ENCODE measurements at regions not wholly inside any gene's neighbourhood (a gene's known extent, or its start where the extent isn't known, plus 50 kb on each side); places are given as distances from the start of the nearest gene placed in this dataset.

DNA sequence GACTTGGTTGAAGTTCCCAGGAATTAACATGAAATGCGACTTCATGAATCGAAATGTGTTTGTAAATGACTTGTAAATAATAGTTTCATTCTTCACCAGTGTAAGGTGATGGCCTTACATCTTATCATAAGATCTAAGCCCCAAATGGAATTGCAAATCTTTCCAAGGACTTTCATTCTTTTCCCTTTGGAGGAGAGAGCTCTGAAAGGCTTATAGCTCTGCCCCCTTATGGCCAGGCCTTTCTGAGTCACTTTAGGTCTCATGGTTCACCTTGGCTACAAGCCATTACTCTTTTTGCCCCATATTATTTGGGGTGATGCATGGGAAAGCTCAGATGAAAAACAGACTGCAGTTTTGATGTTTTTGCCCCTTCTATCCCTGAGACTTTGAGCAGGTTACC lies 209.1 kb upstream of the BMP2 start:
- H3K9ac ChIP-seq (ENCODE audit: extremely low read depth, insufficient read length, low read length), result no peak overlapping the region
- TF ChIP-seq, protein P1, sequence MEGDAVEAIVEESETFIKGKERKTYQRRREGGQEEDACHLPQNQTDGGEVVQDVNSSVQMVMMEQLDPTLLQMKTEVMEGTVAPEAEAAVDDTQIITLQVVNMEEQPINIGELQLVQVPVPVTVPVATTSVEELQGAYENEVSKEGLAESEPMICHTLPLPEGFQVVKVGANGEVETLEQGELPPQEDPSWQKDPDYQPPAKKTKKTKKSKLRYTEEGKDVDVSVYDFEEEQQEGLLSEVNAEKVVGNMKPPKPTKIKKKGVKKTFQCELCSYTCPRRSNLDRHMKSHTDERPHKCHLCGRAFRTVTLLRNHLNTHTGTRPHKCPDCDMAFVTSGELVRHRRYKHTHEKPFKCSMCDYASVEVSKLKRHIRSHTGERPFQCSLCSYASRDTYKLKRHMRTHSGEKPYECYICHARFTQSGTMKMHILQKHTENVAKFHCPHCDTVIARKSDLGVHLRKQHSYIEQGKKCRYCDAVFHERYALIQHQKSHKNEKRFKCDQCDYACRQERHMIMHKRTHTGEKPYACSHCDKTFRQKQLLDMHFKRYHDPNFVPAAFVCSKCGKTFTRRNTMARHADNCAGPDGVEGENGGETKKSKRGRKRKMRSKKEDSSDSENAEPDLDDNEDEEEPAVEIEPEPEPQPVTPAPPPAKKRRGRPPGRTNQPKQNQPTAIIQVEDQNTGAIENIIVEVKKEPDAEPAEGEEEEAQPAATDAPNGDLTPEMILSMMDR (conservative IDR thresholded peaks at IDR 0.05), result peak; percentile 58
- Mint-ChIP-seq H3K4me1 (no peaks in the 10 kb centered on the region; a peak in 1 of 4 replicates), H3K9me3 (no peaks in the 10 kb centered on the region), H3K27ac (no peak overlapping the region), H3K27me3 (ENCODE audit: low read depth) (no peaks in the 10 kb centered on the region), H3K4me3 (no peak overlapping the region), H3K36me3 (ENCODE audit: insufficient read depth in 1 of 3, low read depth in 3 of 3) (no peaks in the 10 kb centered on the region)
- no peak overlapping the region for H3K18ac ChIP-seq (ENCODE audit: insufficient read length, low read depth, low read length)
- H3K4me1 ChIP-seq (ENCODE audit: insufficient read depth, low read length), result no peaks in the 10 kb centered on the region
- H2BK5ac ChIP-seq (ENCODE audit: insufficient read length, low read length), result no peak overlapping the region
- no peak overlapping the region for H4K8ac ChIP-seq (replicated peaks; ENCODE audit: insufficient read length, low read depth, low read length)
- H3K27me3 ChIP-seq (ENCODE audit: insufficient read depth, low read length), result no peaks in the 10 kb centered on the region
- no peak overlapping the region for H2BK20ac ChIP-seq (ENCODE audit: low read depth, low read length, poor library complexity, severe bottlenecking)
- H2BK120ac ChIP-seq (ENCODE audit: low read depth, low read length, poor library complexity, severe bottlenecking), result no peak overlapping the region
- no peak overlapping the region for H2AFZ ChIP-seq (ENCODE audit: low read length)
- H4K91ac ChIP-seq (ENCODE audit: insufficient read length, low read depth, low read length), result no peak overlapping the region
- H4K20me1 ChIP-seq (ENCODE audit: control insufficient read depth, insufficient read depth, insufficient read length), result no peaks in the 10 kb centered on the region
- H3K4ac ChIP-seq (ENCODE audit: low read depth, low read length), result no peak overlapping the region
- H3K79me2 ChIP-seq (ENCODE audit: insufficient read depth, low read length), result no peaks in the 10 kb centered on the region
- H3K4me2 ChIP-seq (ENCODE audit: insufficient read depth, insufficient read length, low read length), result no peak overlapping the region
- H3K27ac ChIP-seq (ENCODE audit: insufficient read length, low read depth, low read length), result no peak overlapping the region
- no peak overlapping the region for H4K5ac ChIP-seq (ENCODE audit: insufficient read length, low read depth, low read length)
- no peak overlapping the region for H3K56ac ChIP-seq (ENCODE audit: insufficient read length, low read depth, low read length)
- H2BK12ac ChIP-seq (ENCODE audit: insufficient read length, low read depth, low read length), result no peak overlapping the region
- DNase-seq, result no peak
- WGBS (ENCODE audit: extremely low coverage, insufficient read length, low lambda C conversion rate), result no CpG with 5 or more reads among the region's 2 CpGs
- no peak overlapping the region for H2BK15ac ChIP-seq (ENCODE audit: low read depth, low read length)
- H3K79me1 ChIP-seq (ENCODE audit: insufficient read depth, low read depth, low read length, poor library complexity, severe bottlenecking), result no peaks in the 10 kb centered on the region
- H3K23me2 ChIP-seq (ENCODE audit: insufficient read length, low read depth, low read length, poor library complexity, severe bottlenecking), result no peaks in the 10 kb centered on the region
- no peak overlapping the region for H2AK5ac ChIP-seq (ENCODE audit: insufficient read length, low read length)
- no peaks in the 10 kb centered on the region for H3K9me3 ChIP-seq (ENCODE audit: control insufficient read depth, low read depth, low read length)
- no peak overlapping the region for H3T11ph ChIP-seq (ENCODE audit: low read length)
- H3K14ac ChIP-seq (ENCODE audit: insufficient read depth, low read length), result no peak overlapping the region
- H3K23ac ChIP-seq (ENCODE audit: insufficient read length, low read depth, low read length), result no peak overlapping the region

All from H9 (cell line).